ENCODE measurements at regions not wholly inside any gene's neighbourhood (a gene's known extent, or its start where the extent isn't known, plus 50 kb on each side); places are given as distances from the start of the nearest gene placed in this dataset.
A peak's percentile ranks its signal among the peaks of the same experiment; 100 is the strongest.
"Not testable (repeated sequence)": the region's sequence is repeated elsewhere in the genome, so short reads cannot be mapped to it uniquely, and the experiment has no call there.

GRCh38 chr15:98067339-98067738 is 106.8 kb downstream of the ARRDC4 start:
- H3K27me3 ChIP-seq (replicated peaks; ENCODE audit: control insufficient read depth, insufficient read depth, low read length) = no peaks in the 10 kb centered on the region
- DNase-seq (ENCODE audit: low read depth) = peak; percentile 15

GRCh38 chr15:98069256-98069655 is 108.8 kb downstream of the ARRDC4 start:
- Histone ChIP-seq H3K27me3 (replicated peaks; ENCODE audit: control insufficient read depth, insufficient read depth, low read length) (no peaks in the 10 kb centered on the region), H3K36me3 (ENCODE audit: control insufficient read depth, insufficient read depth, low read length, severe bottlenecking) (no peaks in the 10 kb centered on the region), H3K9me3 (ENCODE audit: control insufficient read depth, low read length) (peaks cover 4% of the 10 kb centered on the region), H3K4me1 (ENCODE audit: control insufficient read depth, insufficient read depth, low read length) (peaks cover 9% of the 10 kb centered on the region), H3K4me3 (ENCODE audit: low read length) (no peak overlapping the region), H3K9ac (ENCODE audit: low read length) (no peak overlapping the region)
- DNase-seq (ENCODE audit: low read depth) = no peak

More at GRCh38 chr15:98067339-98067738, 106.8 kb downstream of the ARRDC4 start:
- no peak overlapping the region for H3K9ac ChIP-seq (ENCODE audit: low read length)
- H3K36me3 ChIP-seq (ENCODE audit: control insufficient read depth, insufficient read depth, low read length, severe bottlenecking) = no peaks in the 10 kb centered on the region
- no peak overlapping the region for H3K4me3 ChIP-seq (ENCODE audit: low read length)
- H3K4me1 ChIP-seq (ENCODE audit: control insufficient read depth, insufficient read depth, low read length) = peaks cover 26% of the 10 kb centered on the region
- peaks cover 4% of the 10 kb centered on the region for H3K9me3 ChIP-seq (ENCODE audit: control insufficient read depth, low read length)

GRCh38 chr15:98070137-98070536 is 109.6 kb downstream of the ARRDC4 start:
- Histone ChIP-seq H3K4me3 (ENCODE audit: low read length) (no peak overlapping the region), H3K4me1 (ENCODE audit: control insufficient read depth, insufficient read depth, low read length) (peaks cover 7% of the 10 kb centered on the region), H3K9ac (ENCODE audit: low read length) (no peak overlapping the region), H3K36me3 (ENCODE audit: control insufficient read depth, insufficient read depth, low read length, severe bottlenecking) (no peaks in the 10 kb centered on the region), H3K27me3 (replicated peaks; ENCODE audit: control insufficient read depth, insufficient read depth, low read length) (no peaks in the 10 kb centered on the region), H3K9me3 (ENCODE audit: control insufficient read depth, low read length) (peaks cover 4% of the 10 kb centered on the region)
- DNase-seq (ENCODE audit: low read depth) = peak; percentile 4

GRCh38 chr15:98071786-98072185 is 111.3 kb downstream of the ARRDC4 start:
- Histone ChIP-seq H3K9me3 (ENCODE audit: control insufficient read depth, low read length) (peaks cover 4% of the 10 kb centered on the region), H3K27me3 (replicated peaks; ENCODE audit: control insufficient read depth, insufficient read depth, low read length) (no peaks in the 10 kb centered on the region), H3K4me3 (ENCODE audit: low read length) (no peak overlapping the region), H3K4me1 (ENCODE audit: control insufficient read depth, insufficient read depth, low read length) (peaks cover 21% of the 10 kb centered on the region), H3K36me3 (ENCODE audit: control insufficient read depth, insufficient read depth, low read length, severe bottlenecking) (no peaks in the 10 kb centered on the region), H3K9ac (ENCODE audit: low read length) (no peak overlapping the region)
- no peak for DNase-seq (ENCODE audit: low read depth)

GRCh38 chr15:98075441-98075840 is 114.9 kb downstream of the ARRDC4 start:
- no peaks in the 10 kb centered on the region for H3K27me3 ChIP-seq (replicated peaks; ENCODE audit: control insufficient read depth, insufficient read depth, low read length)
- H3K9me3 ChIP-seq (ENCODE audit: control insufficient read depth, low read length) = no peaks in the 10 kb centered on the region
- peaks cover 23% of the 10 kb centered on the region for H3K4me1 ChIP-seq (ENCODE audit: control insufficient read depth, insufficient read depth, low read length)
- H3K4me3 ChIP-seq (ENCODE audit: low read length) = no peak overlapping the region
- DNase-seq (ENCODE audit: low read depth) = no peak
- peak overlapping the region; percentile 77 for H3K9ac ChIP-seq (ENCODE audit: low read length)
- no peaks in the 10 kb centered on the region for H3K36me3 ChIP-seq (ENCODE audit: control insufficient read depth, insufficient read depth, low read length, severe bottlenecking)

- Histone ChIP-seq H3K9me3 (ENCODE audit: control insufficient read depth, low read length) (no peaks in the 10 kb centered on the region), H3K4me3 (ENCODE audit: low read length) (peak overlapping the region; percentile 43), H3K27me3 (replicated peaks; ENCODE audit: control insufficient read depth, insufficient read depth, low read length) (no peaks in the 10 kb centered on the region), H3K4me1 (ENCODE audit: control insufficient read depth, insufficient read depth, low read length) (peaks cover 23% of the 10 kb centered on the region), H3K9ac (ENCODE audit: low read length) (peak overlapping the region; percentile 77), H3K36me3 (ENCODE audit: control insufficient read depth, insufficient read depth, low read length, severe bottlenecking) (no peaks in the 10 kb centered on the region)
- peak; percentile 44 for DNase-seq (ENCODE audit: low read depth)
These were observed 115.7 kb downstream of the ARRDC4 start for GRCh38 chr15:98076021-98076816.

- H3K4me3 ChIP-seq (ENCODE audit: low read length) = peak overlapping the region; percentile 43
These were observed 116.7 kb downstream of the ARRDC4 start for GRCh38 chr15:98077186-98077585.

GRCh38 chr15:98080791-98081190 is 120.3 kb downstream of the ARRDC4 start:
- Histone ChIP-seq H3K27me3 (replicated peaks; ENCODE audit: control insufficient read depth, insufficient read depth, low read length) (no peaks in the 10 kb centered on the region), H3K4me1 (ENCODE audit: control insufficient read depth, insufficient read depth, low read length) (peaks cover 18% of the 10 kb centered on the region), H3K4me3 (ENCODE audit: low read length) (no peak overlapping the region), H3K9ac (ENCODE audit: low read length) (no peak overlapping the region), H3K9me3 (ENCODE audit: control insufficient read depth, low read length) (no peaks in the 10 kb centered on the region), H3K36me3 (ENCODE audit: control insufficient read depth, insufficient read depth, low read length, severe bottlenecking) (no peaks in the 10 kb centered on the region)
- DNase-seq (ENCODE audit: low read depth) = no peak

More at GRCh38 chr15:98077186-98077585, 116.7 kb downstream of the ARRDC4 start:
- Histone ChIP-seq H3K9me3 (ENCODE audit: control insufficient read depth, low read length) (no peaks in the 10 kb centered on the region), H3K4me1 (ENCODE audit: control insufficient read depth, insufficient read depth, low read length) (peaks cover 23% of the 10 kb centered on the region), H3K27me3 (replicated peaks; ENCODE audit: control insufficient read depth, insufficient read depth, low read length) (no peaks in the 10 kb centered on the region), H3K36me3 (ENCODE audit: control insufficient read depth, insufficient read depth, low read length, severe bottlenecking) (no peaks in the 10 kb centered on the region), H3K9ac (ENCODE audit: low read length) (peak overlapping the region; percentile 77)
- DNase-seq (ENCODE audit: low read depth) = no peak

GRCh38 chr15:98083203-98083910 is 122.9 kb downstream of the ARRDC4 start:
- Histone ChIP-seq H3K9me3 (ENCODE audit: control insufficient read depth, low read length) (peaks cover 6% of the 10 kb centered on the region), H3K27me3 (replicated peaks; ENCODE audit: control insufficient read depth, insufficient read depth, low read length) (no peaks in the 10 kb centered on the region), H3K4me1 (ENCODE audit: control insufficient read depth, insufficient read depth, low read length) (no peaks in the 10 kb centered on the region), H3K4me3 (ENCODE audit: low read length) (no peak overlapping the region), H3K36me3 (ENCODE audit: control insufficient read depth, insufficient read depth, low read length, severe bottlenecking) (no peaks in the 10 kb centered on the region), H3K9ac (ENCODE audit: low read length) (no peak overlapping the region)
- DNase-seq (ENCODE audit: low read depth) = no peak

GRCh38 chr15:98085003-98085639 is 124.6 kb downstream of the ARRDC4 start:
- Histone ChIP-seq H3K9ac (ENCODE audit: low read length) (no peak overlapping the region), H3K36me3 (ENCODE audit: control insufficient read depth, insufficient read depth, low read length, severe bottlenecking) (no peaks in the 10 kb centered on the region), H3K9me3 (ENCODE audit: control insufficient read depth, low read length) (peaks cover 6% of the 10 kb centered on the region), H3K4me3 (ENCODE audit: low read length) (no peak overlapping the region), H3K4me1 (ENCODE audit: control insufficient read depth, insufficient read depth, low read length) (no peaks in the 10 kb centered on the region), H3K27me3 (replicated peaks; ENCODE audit: control insufficient read depth, insufficient read depth, low read length) (no peaks in the 10 kb centered on the region)
- peak; percentile 82 for DNase-seq (ENCODE audit: low read depth)

- H3K9me3 ChIP-seq (ENCODE audit: control insufficient read depth, low read length); H3K36me3 ChIP-seq (ENCODE audit: control insufficient read depth, insufficient read depth, low read length, severe bottlenecking); DNase-seq (ENCODE audit: low read depth); H3K9ac ChIP-seq (ENCODE audit: low read length); H3K27me3 ChIP-seq (replicated peaks; ENCODE audit: control insufficient read depth, insufficient read depth, low read length); H3K4me3 ChIP-seq (ENCODE audit: low read length); H3K4me1 ChIP-seq (ENCODE audit: control insufficient read depth, insufficient read depth, low read length): not testable (repeated sequence)
These were observed 127.9 kb downstream of the ARRDC4 start for GRCh38 chr15:98088307-98088945.
